ENCODE measurements at regions not wholly inside any gene's neighbourhood (a gene's known extent, or its start where the extent isn't known, plus 50 kb on each side); places are given as distances from the start of the nearest gene placed in this dataset.

DNA sequence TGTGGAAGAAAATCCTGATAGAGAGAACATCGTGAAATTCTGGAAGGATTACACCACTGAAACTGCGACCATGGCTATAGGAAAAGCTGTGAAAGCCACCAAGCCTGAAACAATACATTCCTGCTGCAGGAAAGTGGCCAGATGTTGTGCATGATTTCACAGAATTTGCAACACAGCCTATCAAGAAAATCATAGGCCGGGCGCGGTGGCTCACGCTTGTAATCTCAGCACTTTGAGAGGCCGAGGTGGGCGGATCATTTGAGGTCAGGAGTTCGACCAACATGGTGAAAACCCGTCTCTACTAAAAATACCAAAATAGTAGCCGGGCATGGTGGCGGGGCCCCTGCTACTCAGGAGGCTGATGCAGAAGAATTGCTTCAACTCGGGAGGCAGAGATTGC is 360.2 kb downstream of the CDH7 start:
- H3K27me3 Mint-ChIP-seq, result no peaks in the 10 kb centered on the region
- DNase-seq, result no peak
- no peaks in the 10 kb centered on the region for H3K36me3 Mint-ChIP-seq
- ChIA-PET POLR2A (no interaction called here), CTCF (no interaction called here)
- intact Hi-C loops (cut with micrococcal nuclease), result no loop called here
- H3K4me3 Mint-ChIP-seq, result no peak overlapping the region
- H3K9me3 Mint-ChIP-seq, result peaks cover 9% of the 10 kb centered on the region
- no peak overlapping the region for H3K27ac Mint-ChIP-seq
- H3K4me1 Mint-ChIP-seq (ENCODE audit: low read depth), result no peaks in the 10 kb centered on the region

DNA sequence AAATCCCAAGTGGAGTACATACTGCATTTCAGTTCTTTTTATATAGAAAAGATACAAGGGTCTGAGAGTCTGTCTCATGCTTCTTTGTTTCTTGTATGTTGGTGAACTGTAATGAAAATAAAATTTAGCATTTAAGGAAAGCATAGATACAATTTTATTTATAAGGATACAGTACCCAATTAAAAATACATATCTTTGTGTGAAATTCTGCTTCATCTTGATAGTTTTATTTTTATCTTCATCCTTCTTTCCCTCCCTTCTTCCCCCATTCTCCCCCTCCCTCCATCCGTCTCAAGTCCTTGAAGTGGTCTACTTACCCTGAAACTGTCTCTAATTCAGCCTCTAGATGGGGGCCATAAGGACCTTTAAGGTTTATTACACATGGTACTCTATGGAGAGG is 359.8 kb downstream of the CDH7 start:
- H3K27ac Mint-ChIP-seq, result no peak overlapping the region
- POLR2A ChIA-PET, result no interaction called here
- no peaks in the 10 kb centered on the region for H3K27me3 Mint-ChIP-seq
- no peaks in the 10 kb centered on the region for H3K36me3 Mint-ChIP-seq
- H3K9me3 Mint-ChIP-seq, result peaks cover 9% of the 10 kb centered on the region
- DNase-seq, result no peak
- H3K4me1 Mint-ChIP-seq (ENCODE audit: low read depth), result no peaks in the 10 kb centered on the region
- CTCF ChIA-PET, result no interaction called here
- intact Hi-C loops (cut with micrococcal nuclease), result no loop called here
- no peak overlapping the region for H3K4me3 Mint-ChIP-seq

DNA sequence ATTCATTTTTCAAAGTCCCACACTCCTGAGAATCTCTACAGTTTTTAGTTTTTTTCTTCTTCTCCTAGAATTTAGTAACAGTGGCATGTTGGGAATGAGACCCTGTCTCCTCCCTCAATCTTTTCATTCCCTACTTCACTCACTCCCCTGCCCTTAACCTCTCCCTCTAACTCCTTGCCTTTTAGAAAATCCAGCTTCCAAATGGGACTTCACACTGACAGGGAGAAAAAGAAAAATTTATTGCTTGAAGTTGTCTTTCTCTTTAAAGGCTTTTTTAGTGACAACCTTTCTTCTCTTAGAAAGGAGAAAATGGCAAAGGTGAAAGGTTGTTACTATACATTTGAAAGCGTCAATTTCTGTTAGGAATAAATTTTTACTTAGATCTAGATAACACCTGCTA is 359.2 kb downstream of the CDH7 start:
- H3K4me3 Mint-ChIP-seq, result no peak overlapping the region
- no peaks in the 10 kb centered on the region for H3K36me3 Mint-ChIP-seq
- CTCF ChIA-PET, result no interaction called here
- no peaks in the 10 kb centered on the region for H3K4me1 Mint-ChIP-seq (ENCODE audit: low read depth)
- no peaks in the 10 kb centered on the region for H3K27me3 Mint-ChIP-seq
- intact Hi-C loops (cut with micrococcal nuclease), result no loop called here
- POLR2A ChIA-PET, result no interaction called here
- H3K27ac Mint-ChIP-seq, result no peak overlapping the region
- no peak for DNase-seq
- H3K9me3 Mint-ChIP-seq, result peaks cover 9% of the 10 kb centered on the region

DNA sequence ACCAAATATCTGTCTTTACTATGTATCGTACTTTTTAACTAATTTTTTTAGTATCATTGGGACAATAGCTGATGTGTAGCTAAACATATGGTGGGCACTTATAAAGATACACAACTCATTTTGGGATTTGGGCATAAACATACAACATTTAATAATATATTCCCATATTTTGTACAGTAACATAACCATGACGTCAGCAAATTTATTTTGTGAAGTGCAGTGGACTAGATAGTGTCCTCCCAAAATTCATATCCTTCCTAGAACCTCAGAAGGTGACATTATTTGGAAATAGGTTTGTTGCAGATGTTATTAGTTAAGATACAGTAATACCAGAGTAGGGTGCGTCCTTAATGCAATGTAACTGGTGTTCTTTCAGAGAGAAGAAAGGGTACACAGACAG is 356.7 kb downstream of the CDH7 start:
- ChIA-PET POLR2A (no interaction called here), CTCF (no interaction called here)
- Mint-ChIP-seq H3K36me3 (no peaks in the 10 kb centered on the region), H3K27ac (no peak overlapping the region), H3K4me1 (ENCODE audit: low read depth) (no peaks in the 10 kb centered on the region), H3K9me3 (peaks cover 9% of the 10 kb centered on the region), H3K27me3 (no peaks in the 10 kb centered on the region), H3K4me3 (no peak overlapping the region)
- no peak for DNase-seq
- intact Hi-C loops (cut with micrococcal nuclease), result no loop called here

DNA sequence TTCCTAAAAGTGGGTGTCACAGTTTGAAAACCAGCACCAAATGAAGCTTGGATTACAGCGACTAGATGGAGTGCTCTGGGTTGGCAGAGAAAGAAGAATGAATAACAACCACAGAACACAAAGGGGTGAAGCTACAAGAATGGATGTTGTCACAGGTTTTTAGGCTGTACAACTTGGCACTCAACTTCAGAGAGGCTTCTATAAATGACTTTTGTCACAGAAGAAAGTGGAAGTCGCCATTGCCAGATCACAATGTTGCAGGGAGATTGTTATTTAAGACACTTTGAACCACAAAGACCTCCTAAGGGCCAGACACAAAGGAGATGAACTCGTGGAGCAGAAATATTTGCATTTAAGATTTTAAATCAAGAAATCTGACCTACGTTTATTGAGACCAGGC is 354.2 kb downstream of the CDH7 start:
- Mint-ChIP-seq H3K27ac (no peak overlapping the region), H3K9me3 (peaks cover 3% of the 10 kb centered on the region)
- intact Hi-C loops (cut with micrococcal nuclease), result no loop called here

DNA sequence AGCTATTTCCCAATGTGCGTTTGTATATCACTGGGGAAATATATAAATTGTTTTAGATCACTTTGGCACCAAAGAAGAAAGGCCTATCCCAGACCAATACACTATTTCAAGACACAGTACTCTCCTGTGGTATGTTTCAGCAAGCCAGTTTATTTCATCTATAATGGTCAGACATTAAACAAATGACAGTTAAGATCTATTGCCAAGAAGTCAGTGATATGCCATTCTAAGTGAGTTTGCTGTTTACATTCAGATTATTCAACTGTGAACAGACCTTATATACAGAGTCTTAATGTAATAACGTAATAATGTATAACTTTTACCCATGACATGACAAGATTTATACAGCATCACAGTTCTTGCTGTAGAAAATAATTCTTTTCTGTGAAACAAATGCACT is 352.7 kb downstream of the CDH7 start:
- ChIA-PET CTCF (no interaction called here), POLR2A (no interaction called here)
- Mint-ChIP-seq H3K27me3 (no peaks in the 10 kb centered on the region), H3K4me1 (ENCODE audit: low read depth) (no peaks in the 10 kb centered on the region), H3K4me3 (no peak overlapping the region), H3K27ac (no peak overlapping the region), H3K9me3 (peaks cover 5% of the 10 kb centered on the region), H3K36me3 (no peaks in the 10 kb centered on the region)
- DNase-seq, result no peak
- intact Hi-C loops (cut with micrococcal nuclease), result no loop called here

More for the DNA sequence above, 354.2 kb downstream of the CDH7 start:
- Mint-ChIP-seq H3K27me3 (no peaks in the 10 kb centered on the region), H3K36me3 (no peaks in the 10 kb centered on the region), H3K4me1 (ENCODE audit: low read depth) (no peaks in the 10 kb centered on the region), H3K4me3 (no peak overlapping the region)
- no peak for DNase-seq
- ChIA-PET CTCF (no interaction called here), POLR2A (no interaction called here)

DNA sequence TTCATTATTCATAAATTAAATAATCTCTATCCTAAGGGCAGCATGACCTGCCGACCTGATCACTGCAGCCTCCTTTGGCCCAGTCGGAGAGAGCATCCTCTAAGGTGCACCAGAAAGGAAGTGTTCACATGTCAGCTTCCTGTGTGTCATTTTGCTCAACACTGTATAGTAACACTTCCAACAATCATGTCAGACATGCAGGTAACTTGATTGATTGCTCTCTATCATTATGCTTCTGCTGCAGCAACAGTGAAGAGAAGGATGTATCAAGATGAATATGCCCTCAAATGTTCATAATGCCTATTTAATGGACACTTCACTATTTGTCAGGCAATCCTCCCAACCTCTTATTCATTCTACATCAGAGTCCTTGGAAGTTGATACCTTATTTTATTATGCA is 332.3 kb downstream of the CDH7 start:
- ChIA-PET POLR2A (no interaction called here), CTCF (no interaction called here)
- no peak overlapping the region for H3K27ac Mint-ChIP-seq
- no peaks in the 10 kb centered on the region for H3K4me1 Mint-ChIP-seq (ENCODE audit: low read depth)
- intact Hi-C loops (cut with micrococcal nuclease), result no loop called here
- DNase-seq, result no peak
- H3K27me3 Mint-ChIP-seq, result no peaks in the 10 kb centered on the region
- peaks cover 3% of the 10 kb centered on the region for H3K9me3 Mint-ChIP-seq
- H3K36me3 Mint-ChIP-seq, result no peaks in the 10 kb centered on the region
- no peak overlapping the region for H3K4me3 Mint-ChIP-seq

DNA sequence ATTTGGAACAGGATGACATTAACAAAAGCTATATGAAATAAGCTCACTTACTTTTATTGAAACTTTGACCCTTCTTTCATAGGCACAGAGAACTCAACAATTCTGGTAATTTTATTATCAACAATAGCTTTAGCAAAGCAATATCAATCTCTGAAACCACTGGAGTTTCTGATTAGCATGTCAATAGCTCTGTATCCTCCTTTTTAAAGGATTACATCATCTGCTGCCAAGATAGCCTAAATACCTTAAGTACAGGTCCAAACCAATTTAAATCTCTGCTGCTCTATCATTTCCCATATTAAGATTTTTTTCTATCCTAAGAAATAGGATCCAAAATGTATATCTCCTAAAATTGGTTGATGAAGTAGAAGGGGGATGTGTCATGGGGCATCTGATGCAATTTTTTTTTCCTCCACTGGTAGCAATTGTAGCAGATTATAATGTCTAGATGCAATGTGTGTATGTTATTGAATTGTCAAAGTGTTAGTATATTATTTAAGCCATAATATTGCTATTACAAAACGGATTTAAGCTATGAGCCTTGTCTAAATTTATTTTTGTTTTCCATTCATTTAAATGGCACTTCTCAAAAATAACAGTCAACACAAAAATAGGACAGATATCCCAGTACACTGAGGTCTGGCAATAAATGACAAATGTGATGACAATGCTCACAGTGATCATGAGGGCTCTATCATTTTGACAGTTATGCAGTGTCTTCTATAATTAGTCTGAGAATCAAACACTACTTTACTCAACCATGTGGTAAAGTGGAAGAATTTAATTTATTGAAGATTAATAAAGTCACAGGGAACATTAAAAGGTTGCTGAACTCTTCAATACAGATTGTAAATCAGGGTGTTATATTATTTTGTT is 328.4 kb downstream of the CDH7 start:
- Mint-ChIP-seq H3K36me3 (no peaks in the 10 kb centered on the region), H3K9me3 (peaks cover 11% of the 10 kb centered on the region), H3K27ac (no peak overlapping the region), H3K4me3 (no peak overlapping the region), H3K4me1 (ENCODE audit: low read depth) (no peaks in the 10 kb centered on the region), H3K27me3 (no peaks in the 10 kb centered on the region)
- DNase-seq, result no peak
- ChIA-PET POLR2A (no interaction called here), CTCF (no interaction called here)
- intact Hi-C loops (cut with micrococcal nuclease), result no loop called here

DNA sequence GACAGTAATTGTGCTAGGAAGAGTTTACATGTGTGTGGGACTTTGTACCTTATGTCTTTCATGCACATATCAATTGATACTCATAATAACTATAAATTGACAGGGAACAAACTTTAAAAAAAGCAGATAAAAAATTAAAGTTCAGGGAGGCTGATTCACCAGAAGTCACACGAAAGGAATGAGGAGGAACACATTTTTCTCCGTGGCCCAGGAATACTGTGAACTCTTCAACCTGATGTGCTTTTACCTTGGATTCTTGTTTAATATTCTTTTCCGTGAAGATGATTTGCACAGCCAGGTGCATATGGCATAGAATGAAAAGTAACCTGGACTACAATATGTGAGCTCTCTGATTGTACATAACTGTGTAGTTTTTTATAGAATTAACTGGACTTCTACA is 326.3 kb downstream of the CDH7 start:
- no peak for DNase-seq
- H3K27ac Mint-ChIP-seq, result no peak overlapping the region
- intact Hi-C loops (cut with micrococcal nuclease), result no loop called here
- peaks cover 23% of the 10 kb centered on the region for H3K9me3 Mint-ChIP-seq
- CTCF ChIA-PET, result no interaction called here
- POLR2A ChIA-PET, result no interaction called here
- no peaks in the 10 kb centered on the region for H3K27me3 Mint-ChIP-seq
- H3K4me1 Mint-ChIP-seq (ENCODE audit: low read depth), result no peaks in the 10 kb centered on the region
- no peaks in the 10 kb centered on the region for H3K36me3 Mint-ChIP-seq
- H3K4me3 Mint-ChIP-seq, result no peak overlapping the region

DNA sequence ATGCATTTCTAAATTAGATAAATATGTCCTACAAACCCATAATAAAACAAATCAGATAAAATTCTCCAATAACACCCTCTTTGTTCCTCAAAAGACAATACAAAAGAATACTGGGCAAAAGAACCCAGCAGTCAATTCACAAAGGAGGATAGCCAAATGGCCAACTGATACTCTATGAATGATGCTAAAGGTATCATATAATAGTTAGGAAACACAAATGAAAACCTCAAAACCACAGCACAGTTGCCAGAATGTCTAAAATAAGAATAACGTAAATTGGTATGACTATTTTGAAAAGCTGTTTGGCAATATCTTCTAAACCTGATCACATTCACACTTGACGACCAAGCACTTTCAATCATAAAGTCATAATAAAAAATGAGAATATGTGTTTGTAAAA is 315.4 kb downstream of the CDH7 start:
- Mint-ChIP-seq H3K4me3 (no peak overlapping the region), H3K27ac (no peak overlapping the region), H3K9me3 (peaks cover 16% of the 10 kb centered on the region), H3K36me3 (no peaks in the 10 kb centered on the region), H3K4me1 (ENCODE audit: low read depth) (no peaks in the 10 kb centered on the region), H3K27me3 (no peaks in the 10 kb centered on the region)
- intact Hi-C loops (cut with micrococcal nuclease), result no loop called here
- no peak for DNase-seq
- ChIA-PET CTCF (no interaction called here), POLR2A (no interaction called here)

DNA sequence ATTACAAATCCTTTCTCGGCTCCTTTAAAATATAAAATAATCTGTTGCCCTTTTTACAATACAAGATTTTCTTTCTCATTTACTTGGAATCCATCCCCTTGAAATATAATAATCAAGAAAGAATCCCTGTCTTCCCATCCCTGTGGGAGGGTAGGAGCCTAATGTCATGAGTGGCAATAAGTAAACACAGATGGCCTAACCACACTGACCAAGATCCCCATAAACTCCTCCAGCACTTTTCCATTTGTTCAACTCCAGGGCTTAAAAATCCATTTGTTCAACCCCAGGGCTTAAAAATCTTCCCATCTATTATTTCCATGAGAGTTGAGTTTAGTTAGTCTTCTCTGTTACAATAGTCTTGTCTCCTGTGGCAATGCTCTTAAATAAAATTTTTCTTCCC is 297.6 kb downstream of the CDH7 start:
- DNase-seq, result no peak
- CTCF ChIA-PET, result no interaction called here
- H3K9me3 Mint-ChIP-seq, result peaks cover 5% of the 10 kb centered on the region
- no peak overlapping the region for H3K27ac Mint-ChIP-seq
- no peaks in the 10 kb centered on the region for H3K27me3 Mint-ChIP-seq
- no peaks in the 10 kb centered on the region for H3K4me1 Mint-ChIP-seq (ENCODE audit: low read depth)
- H3K4me3 Mint-ChIP-seq, result no peak overlapping the region
- POLR2A ChIA-PET, result no interaction called here
- intact Hi-C loops (cut with micrococcal nuclease), result no loop called here
- no peaks in the 10 kb centered on the region for H3K36me3 Mint-ChIP-seq

DNA sequence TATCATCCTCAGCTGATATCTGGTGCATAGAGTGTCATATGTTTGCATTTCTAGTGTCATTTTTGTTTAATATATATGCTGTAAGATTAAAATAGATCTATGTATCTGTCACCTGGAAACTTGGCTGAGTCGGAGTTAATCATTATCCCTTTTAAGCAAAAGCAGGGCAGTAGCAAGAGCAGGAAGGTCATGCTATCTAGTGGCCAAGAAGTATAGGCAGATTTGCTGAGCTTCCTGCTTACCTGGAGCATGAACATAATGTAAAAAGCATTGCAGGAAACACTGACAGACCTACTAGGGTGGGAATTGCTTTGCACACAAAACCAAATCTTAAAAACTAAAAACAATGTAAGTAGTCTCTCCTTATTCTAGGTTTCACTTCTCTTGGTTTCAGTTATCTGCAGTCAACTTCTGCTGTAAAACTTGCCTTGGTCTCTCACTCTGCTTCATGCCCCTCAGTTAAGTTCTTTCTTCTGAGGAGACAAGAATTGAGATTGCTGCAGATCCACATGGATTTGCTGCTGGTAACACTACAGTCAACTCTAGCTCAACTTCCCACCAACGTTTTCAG is 295.3 kb downstream of the CDH7 start:
- Mint-ChIP-seq H3K27ac (no peak overlapping the region), H3K4me3 (no peak overlapping the region), H3K27me3 (no peaks in the 10 kb centered on the region), H3K4me1 (ENCODE audit: low read depth) (no peaks in the 10 kb centered on the region), H3K36me3 (no peaks in the 10 kb centered on the region), H3K9me3 (peaks cover 9% of the 10 kb centered on the region)
- CTCF ChIA-PET, result no interaction called here
- POLR2A ChIA-PET, result no interaction called here
- intact Hi-C loops (cut with micrococcal nuclease), result no loop called here
- no peak for DNase-seq

DNA sequence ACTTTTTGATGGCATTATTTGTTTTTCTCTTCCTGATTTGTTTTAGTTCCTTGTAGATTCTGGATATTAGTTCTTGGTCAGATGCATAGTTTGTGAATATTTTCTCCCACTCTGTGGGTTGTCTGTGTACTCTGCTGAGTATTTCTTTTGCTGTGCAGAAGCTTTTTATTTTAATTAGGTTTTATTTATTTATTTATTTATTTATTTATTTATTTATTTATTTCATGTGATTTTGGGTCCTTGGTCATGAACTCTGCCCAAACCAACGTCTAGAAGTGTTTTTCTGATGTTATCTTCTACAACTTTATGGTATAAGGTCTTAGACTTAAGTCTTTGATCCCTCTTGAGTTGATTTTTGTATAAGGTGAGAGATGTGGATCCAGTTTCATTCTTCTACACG is 292.2 kb downstream of the CDH7 start:
- Mint-ChIP-seq H3K27ac (no peak overlapping the region), H3K4me3 (no peak overlapping the region), H3K9me3 (peaks cover 11% of the 10 kb centered on the region), H3K36me3 (no peaks in the 10 kb centered on the region), H3K4me1 (ENCODE audit: low read depth) (no peaks in the 10 kb centered on the region), H3K27me3 (no peaks in the 10 kb centered on the region)
- intact Hi-C loops (cut with micrococcal nuclease), result no loop called here
- DNase-seq, result no peak
- ChIA-PET POLR2A (no interaction called here), CTCF (no interaction called here)
